Non-pigmented ciliary epithelial cell (primary cell): ENCODE measurements at regions not wholly inside any gene's neighbourhood (a gene's known extent, or its start where the extent isn't known, plus 50 kb on each side); places are given as distances from the start of the nearest gene placed in this dataset.

Source experiments
- DNase-seq: peaks from one replicate; pipeline ENCODE4 v3.0.0-alpha.2; 2010; ENCODE audit warnings: low read depth

DNA sequence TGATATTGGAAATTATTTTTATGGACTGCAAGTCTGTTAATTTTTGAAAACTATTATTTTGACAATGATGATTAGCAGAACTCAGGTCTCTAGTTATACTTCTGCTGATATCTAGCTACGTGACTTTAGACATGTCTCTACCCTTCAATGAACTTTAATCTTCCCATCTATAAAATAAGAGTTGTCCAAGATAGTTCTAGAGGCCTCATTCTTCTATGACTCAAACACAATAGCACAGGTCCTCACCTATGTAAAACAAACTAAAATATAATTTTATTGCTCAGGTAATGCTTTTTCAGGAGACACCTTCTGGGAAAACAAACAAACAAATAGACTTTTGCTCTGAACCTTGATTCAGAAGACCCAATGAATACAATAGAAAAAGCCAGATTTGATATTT is 544.4 kb upstream of the SETBP1 start:
- no peak for DNase-seq

DNA sequence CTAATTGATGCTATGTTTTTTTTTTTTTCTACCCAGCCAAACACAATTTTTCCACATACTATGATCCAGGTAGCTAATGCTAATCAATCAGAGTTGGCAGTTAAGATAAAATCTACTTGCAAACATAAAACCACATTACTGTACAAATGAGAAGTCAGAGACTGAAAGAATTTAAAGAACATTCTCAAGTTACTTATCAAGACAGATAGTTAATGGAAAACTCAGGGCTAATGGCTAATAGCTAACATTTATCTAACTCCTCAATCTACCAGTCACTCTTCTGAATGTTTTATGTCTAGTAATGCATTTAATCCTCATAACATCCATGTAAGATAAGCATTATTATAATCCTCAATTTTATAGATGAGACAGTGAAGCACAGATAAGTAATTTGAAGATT is 537.6 kb upstream of the SETBP1 start:
- DNase-seq: no peak

- peak; percentile 82 for DNase-seq
Measured at GRCh38 chr18:44149706-44150105, 531.0 kb upstream of the SETBP1 start.

- DNase-seq: no peak
Measured at GRCh38 chr18:44153981-44154380, 526.7 kb upstream of the SETBP1 start.

DNA sequence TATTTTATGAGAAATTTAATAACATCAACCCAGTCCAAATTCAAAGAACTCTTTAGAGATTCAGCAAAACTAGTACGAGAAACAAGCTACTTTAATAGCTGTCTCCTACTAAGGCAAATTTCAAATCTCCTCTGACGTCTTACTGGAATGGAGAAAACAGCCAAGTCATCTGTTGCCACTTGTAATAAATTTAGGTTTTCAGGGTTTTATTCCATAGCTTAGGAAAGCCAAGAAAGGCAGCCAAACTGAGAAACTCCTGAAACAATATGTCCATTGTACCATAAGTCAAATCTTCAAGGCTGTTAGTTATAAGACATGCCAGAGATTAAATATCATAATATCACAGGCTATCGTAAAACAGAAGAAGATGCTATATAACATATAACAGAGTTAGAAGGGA is 524.6 kb upstream of the SETBP1 start:
- DNase-seq: no peak

- no peak for DNase-seq
Measured at GRCh38 chr18:44156776-44157335, 523.8 kb upstream of the SETBP1 start.

DNA sequence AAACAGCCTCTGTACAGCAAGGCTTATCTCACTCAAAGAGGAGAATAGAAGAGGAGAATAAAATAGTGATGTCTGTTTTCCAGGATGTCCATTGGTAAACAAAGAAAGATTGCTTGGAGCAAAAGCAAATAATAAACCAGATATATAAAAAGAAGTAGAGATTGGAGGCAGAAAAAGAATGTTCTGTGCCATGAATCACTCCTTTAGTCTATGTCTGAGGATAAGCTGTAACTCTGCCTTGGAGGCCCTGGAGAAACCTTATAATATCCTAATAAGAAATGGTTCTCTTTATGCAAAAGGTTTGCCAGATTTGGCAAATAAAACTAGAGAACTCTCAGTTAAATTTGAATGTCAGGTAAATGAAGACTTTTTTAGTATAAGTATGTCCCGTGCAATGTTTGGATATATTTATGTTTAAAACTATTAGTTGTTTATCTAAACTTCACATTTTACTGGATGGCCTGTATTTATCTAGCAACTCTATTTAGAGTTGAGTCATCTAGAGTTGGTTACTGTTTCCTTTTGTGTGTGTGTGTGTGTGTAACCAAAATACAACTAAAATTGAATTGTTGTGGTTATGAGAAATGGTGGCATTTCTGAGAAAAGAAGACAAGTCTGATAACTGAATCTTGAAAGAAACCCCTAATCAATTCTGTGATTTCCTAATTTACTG is 510.3 kb upstream of the SETBP1 start:
- no peak for DNase-seq

DNA sequence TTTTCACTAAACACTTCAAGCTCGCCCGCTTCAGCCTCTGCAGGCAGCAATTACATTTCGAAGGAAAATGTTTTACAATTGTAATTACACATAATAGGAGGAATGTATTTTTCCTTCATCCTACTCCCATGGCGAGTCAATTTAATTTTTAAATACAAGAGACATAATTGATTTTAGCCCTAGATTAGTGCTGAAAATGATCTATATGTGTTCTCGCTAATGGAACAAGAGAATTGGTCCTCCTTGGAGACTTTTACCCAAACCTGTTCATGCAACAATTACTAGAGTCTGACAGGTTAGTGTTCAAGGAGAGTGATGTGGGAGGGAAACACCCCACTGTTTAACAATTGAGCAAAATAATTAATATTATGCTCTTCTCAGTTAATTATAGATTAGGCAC is 509.4 kb upstream of the SETBP1 start:
- DNase-seq: no peak

- DNase-seq: no peak
Measured at GRCh38 chr18:44175891-44176290, 504.8 kb upstream of the SETBP1 start.

DNA sequence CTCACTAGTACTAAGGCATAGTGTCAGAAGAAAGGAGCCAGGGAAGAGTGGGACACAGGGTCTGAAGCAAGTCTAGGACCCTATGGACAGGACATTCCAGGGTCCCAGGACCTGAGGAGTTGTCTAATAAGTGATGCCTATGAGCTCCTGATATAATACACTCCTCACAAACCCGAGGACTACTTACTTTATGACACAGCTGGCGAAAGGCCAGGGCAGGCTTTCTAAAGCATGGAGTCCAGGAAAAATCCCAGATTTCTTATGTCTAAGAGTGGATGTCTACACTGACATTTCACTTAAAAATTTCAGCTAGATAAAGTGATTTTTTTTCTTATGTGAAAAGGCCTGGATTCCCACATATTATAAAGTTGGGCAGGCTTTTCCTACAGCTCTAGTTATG is 502.2 kb upstream of the SETBP1 start:
- DNase-seq: no peak

DNA sequence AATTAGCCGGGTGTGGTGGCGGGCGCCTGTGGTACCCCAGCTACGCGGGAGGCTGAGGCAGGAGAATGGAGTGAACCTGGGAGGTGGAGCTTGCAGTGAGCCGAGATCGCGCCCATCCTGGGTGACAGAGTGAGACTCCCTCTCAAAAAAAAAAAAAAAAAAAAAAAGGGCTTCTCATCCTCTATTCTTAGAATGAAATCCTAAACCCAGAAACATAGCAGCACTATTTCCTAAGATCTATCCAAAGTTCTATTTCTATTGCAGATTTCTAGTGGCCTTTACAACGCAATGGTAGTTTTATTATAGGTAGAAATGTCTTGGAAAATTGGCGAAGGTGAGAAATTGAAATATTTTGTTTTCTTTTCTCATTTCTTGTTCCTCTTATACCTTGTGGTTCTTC is 501.0 kb upstream of the SETBP1 start:
- DNase-seq: no peak

DNA sequence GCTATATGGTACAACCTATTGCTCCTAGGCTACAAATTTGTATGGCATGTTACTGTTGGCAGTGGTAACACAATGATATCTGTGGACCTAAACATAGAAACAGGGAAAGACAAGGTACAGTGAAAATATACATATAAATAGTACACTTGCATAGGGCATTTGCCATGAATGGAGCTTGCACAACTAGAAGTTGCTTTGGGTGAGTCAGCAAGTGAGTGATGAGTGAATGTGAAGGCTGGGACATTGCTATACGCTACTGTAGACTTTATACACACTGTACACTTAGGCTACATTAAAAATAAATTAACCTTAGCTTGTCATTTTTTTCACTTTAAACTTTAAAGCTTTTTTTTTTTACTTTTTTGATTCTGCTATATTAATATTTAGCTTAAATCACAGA is 500.0 kb upstream of the SETBP1 start:
- DNase-seq: no peak

DNA sequence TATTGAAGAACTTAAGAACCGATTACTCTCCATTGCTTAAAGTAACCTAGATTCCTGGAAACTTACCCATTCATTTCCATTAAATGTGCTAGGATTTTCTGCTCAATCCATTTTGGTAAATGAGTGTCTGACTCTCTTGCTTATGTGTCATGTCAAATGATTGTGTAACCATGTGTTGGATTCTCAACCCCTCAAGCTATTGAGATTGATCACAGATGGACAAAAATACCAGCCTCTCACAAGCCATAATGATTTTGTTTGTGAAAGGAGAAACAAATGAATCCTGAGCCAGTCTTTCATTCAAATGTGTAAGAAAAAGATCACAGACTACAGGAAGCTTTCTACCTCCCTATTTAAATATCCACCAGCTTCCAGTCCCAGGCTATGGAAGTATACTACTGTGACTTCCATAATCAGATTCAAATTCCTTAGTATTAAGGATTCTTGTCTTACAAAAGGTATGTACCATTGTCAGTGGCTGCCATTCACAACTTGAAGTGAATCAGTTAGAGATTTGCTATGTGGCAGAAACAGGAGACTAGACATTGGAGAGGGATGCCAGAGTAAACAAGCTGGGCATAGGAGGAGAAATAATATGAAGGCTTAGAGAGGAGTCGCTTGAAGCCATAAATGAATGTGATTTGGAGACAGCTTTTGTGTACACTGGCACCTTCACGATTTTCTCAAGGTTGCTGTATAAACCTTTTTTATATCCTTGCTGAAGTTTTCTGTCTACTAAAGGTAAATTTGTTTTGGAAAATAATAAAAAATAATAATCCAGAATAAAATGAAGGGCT is 498.5 kb upstream of the SETBP1 start:
- no peak for DNase-seq

- peak; percentile 62 for DNase-seq
Measured at GRCh38 chr18:44186001-44186400, 494.7 kb upstream of the SETBP1 start.

- no peak for DNase-seq
Measured at GRCh38 chr18:44187090-44187489, 493.6 kb upstream of the SETBP1 start.

DNA sequence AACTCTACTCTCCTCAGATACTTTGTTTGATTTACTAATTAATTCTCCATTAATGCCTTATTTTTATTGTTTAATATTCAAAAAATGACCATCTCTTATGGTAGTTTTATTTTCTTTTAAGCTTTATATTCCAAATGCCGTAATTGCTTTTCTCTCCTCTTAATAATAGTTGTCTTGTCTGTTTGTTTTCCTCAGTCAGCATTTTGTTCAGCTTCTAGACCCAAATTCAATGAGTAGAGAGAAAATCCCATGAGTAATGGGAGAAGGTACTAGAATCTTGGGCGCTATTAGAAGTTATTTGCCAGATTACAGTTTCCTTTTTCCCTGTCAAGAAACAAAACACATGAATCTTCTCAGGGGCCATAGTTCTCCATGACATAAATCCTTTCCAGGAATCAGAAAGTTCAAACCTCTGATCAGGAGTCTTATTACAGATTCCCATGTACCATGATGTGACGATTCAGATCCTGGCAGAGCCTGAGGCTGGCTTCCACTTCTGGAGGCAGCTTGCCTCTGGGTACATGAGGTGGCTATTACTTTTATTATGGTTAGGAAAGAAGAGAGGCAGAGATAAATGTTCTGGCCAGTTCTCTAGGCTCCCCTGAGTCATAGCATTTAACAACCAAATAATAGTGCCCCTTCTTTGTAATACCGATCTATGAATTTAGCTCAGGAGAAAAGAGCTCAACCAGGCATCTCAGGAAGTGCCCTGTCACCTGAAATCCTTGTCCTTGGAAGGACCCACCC is 485.1 kb upstream of the SETBP1 start:
- DNase-seq: no peak

GRCh38 chr18:44197832-44198611 is 482.7 kb upstream of the SETBP1 start:
- DNase-seq: no peak

DNA sequence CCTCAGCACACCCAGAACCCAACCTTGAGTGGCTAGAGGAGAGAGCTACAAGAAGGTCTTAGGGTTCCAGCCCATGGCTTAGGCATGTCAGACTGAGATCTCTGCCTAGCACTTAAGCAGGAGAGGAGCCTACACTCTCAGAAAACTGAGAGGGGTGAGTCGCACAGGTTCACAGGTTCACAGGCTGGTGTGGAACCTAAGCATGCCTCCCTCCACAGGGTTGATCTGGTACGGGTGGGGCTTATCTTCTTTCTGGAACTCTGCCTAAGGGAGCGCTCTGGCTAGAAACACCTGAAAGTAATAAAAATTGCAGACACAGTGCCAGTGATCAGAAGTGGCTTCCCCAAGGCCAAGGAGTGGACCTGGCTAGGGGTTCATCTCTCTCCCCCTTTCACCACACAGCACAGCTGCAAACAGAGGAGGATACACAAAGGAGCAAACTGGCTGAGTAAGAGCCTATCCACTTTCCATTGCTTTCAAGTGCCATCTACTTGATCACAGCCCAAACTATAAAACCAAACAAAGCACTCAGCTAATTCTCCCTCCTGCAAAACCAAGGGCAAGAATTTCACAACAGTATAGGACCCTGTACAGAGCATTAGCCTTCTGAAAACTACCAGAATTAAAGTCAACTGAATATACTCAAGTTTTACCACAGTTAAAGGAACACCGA is 481.9 kb upstream of the SETBP1 start:
- no peak for DNase-seq

- no peak for DNase-seq
Measured at GRCh38 chr18:44213293-44213692, 467.4 kb upstream of the SETBP1 start.

- no peak for DNase-seq
Measured at GRCh38 chr18:44214396-44214795, 466.3 kb upstream of the SETBP1 start.

GRCh38 chr18:44216169-44216568 is 464.5 kb upstream of the SETBP1 start:
- DNase-seq: no peak
